Astrocyte of the spinal cord (primary cell): ENCODE measurements at regions not wholly inside any gene's neighbourhood (a gene's known extent, or its start where the extent isn't known, plus 50 kb on each side); places are given as distances from the start of the nearest gene placed in this dataset.

Source experiments
- DNase-seq: peaks from one replicate; pipeline ENCODE4 v3.0.0; 2011; ENCODE audit warnings: low read depth, low spot score
- H3K4me3 ChIP-seq: 2 replicates; pipeline ENCODE4 v1.5.1; 2011; ENCODE audit warnings: low read depth, mild to moderate bottlenecking, low read length, moderate library complexity
- CTCF ChIP-seq: IDR thresholded peaks from 2 replicates; pipeline ENCODE4 v1.5.1; 2012; ENCODE audit warnings: low read depth, mild to moderate bottlenecking, low read length, inconsistent platforms
- in situ Hi-C: cut with HindIII; loops from 2 replicates; pipeline ENCODE4 v1.10.0; 2017; ENCODE audit warnings: low sequenced_read_pairs

GRCh38 chr6:118383924-118384323 lies 164.2 kb upstream of the PLN start:
- DNase-seq = no peak
- in situ Hi-C loops = no loop called here
- TF ChIP-seq CTCF = no peak
- no peak overlapping the region for H3K4me3 ChIP-seq

DNA sequence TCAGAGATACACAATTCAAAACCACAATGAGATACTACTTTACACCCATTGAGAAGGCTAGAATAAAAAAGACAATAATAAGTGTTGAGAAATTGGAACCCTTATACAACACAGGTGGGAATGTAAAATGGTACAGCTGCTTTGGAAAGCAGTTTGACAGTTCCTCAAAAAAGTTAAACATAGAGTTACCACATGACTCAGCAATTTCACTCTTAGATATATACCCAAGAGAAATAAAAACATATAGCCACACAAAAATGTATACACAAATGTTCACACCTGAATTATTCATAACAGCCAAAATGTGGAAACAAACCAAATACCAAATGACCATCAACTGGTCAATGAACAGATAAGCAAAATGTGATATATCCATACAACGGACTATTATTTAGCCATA lies 161.1 kb upstream of the PLN start:
- TF ChIP-seq CTCF = no peak
- DNase-seq = no peak
- in situ Hi-C loops = no loop called here
- no peak overlapping the region for H3K4me3 ChIP-seq

- TF ChIP-seq CTCF = no peak
- peak; percentile 94 for DNase-seq
- no peak overlapping the region for H3K4me3 ChIP-seq
- in situ Hi-C loops = no loop called here
Measured at GRCh38 chr6:118387921-118388701, 160.0 kb upstream of the PLN start.

GRCh38 chr6:118391086-118391485 lies 157.0 kb upstream of the PLN start:
- no peak for TF ChIP-seq CTCF
- no peak for DNase-seq
- in situ Hi-C loops = no loop called here
- H3K4me3 ChIP-seq = no peak overlapping the region

- DNase-seq = no peak
- H3K4me3 ChIP-seq = no peak overlapping the region
- in situ Hi-C loops = no loop called here
- no peak for TF ChIP-seq CTCF
Measured at GRCh38 chr6:118394106-118394505, 154.0 kb upstream of the PLN start.

DNA sequence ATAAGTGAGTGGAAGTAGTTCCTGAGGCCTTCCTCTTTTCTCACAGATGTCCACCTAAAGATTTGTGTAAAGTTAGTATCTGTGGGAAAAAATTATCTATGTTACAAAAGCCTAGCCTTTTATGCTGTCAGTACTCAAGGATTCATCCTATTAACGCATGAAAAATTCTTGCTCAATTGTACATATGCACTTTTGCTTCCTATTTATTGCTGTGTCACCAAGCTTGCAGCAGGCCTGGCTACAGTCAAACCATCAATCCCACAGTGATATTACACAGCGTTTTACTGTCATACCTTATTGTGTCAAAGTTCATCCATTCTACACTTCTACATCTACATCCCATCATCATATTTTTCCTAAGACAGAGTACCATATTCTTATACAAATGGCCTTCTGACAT lies 151.1 kb upstream of the PLN start:
- no peak for DNase-seq
- no peak for TF ChIP-seq CTCF
- in situ Hi-C loops = no loop called here
- no peak overlapping the region for H3K4me3 ChIP-seq
